ENCODE measurements at regions not wholly inside any gene's neighbourhood (a gene's known extent, or its start where the extent isn't known, plus 50 kb on each side); places are given as distances from the start of the nearest gene placed in this dataset.

DNA sequence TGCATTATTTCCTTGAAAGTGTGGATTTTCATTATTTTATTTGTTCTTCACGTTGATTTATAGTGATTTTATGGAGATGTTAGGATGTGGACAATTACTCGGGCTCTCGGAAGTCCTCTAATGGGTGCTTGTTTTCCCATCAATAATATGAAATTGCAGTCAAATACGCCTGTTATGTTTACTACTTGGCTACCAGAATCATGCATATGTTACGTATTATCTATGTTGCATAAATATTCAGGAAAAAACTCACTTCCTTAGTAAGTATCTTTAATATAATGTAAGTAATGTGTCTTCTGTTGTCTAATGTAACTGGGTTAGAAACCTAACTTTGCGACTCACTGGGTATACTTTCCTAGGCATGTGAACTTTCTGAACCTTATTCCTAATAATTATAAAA, 823.4 kb upstream of the CHORDC1 start:
- TF ChIP-seq RAD21 (IDR thresholded peaks at IDR 0.05; ENCODE audit: low read length), result no peak
- TF ChIP-seq, protein P1, sequence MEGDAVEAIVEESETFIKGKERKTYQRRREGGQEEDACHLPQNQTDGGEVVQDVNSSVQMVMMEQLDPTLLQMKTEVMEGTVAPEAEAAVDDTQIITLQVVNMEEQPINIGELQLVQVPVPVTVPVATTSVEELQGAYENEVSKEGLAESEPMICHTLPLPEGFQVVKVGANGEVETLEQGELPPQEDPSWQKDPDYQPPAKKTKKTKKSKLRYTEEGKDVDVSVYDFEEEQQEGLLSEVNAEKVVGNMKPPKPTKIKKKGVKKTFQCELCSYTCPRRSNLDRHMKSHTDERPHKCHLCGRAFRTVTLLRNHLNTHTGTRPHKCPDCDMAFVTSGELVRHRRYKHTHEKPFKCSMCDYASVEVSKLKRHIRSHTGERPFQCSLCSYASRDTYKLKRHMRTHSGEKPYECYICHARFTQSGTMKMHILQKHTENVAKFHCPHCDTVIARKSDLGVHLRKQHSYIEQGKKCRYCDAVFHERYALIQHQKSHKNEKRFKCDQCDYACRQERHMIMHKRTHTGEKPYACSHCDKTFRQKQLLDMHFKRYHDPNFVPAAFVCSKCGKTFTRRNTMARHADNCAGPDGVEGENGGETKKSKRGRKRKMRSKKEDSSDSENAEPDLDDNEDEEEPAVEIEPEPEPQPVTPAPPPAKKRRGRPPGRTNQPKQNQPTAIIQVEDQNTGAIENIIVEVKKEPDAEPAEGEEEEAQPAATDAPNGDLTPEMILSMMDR (IDR thresholded peaks at IDR 0.05), result no peak
- TF ChIP-seq FOXM1 (IDR thresholded peaks at IDR 0.05; ENCODE audit: low read depth), result no peak
- no peak for TF ChIP-seq TAF1 (IDR thresholded peaks at IDR 0.05; ENCODE audit: borderline replicate concordance, low read depth, low read length)
- TF ChIP-seq ELF1 (IDR thresholded peaks at IDR 0.05), result no peak
- no peak for TF ChIP-seq NRF1 (IDR thresholded peaks at IDR 0.05; ENCODE audit: low read depth, low read length)
- TF ChIP-seq POLR2AphosphoS5 (IDR thresholded peaks at IDR 0.05; ENCODE audit: low read depth, low read length), result no peak
- no peak for TF ChIP-seq EP300 (IDR thresholded peaks at IDR 0.05; ENCODE audit: borderline replicate concordance in 1 of 2, low read depth in 1 of 2, low read length in 1 of 2)
- TF ChIP-seq, protein P2, sequence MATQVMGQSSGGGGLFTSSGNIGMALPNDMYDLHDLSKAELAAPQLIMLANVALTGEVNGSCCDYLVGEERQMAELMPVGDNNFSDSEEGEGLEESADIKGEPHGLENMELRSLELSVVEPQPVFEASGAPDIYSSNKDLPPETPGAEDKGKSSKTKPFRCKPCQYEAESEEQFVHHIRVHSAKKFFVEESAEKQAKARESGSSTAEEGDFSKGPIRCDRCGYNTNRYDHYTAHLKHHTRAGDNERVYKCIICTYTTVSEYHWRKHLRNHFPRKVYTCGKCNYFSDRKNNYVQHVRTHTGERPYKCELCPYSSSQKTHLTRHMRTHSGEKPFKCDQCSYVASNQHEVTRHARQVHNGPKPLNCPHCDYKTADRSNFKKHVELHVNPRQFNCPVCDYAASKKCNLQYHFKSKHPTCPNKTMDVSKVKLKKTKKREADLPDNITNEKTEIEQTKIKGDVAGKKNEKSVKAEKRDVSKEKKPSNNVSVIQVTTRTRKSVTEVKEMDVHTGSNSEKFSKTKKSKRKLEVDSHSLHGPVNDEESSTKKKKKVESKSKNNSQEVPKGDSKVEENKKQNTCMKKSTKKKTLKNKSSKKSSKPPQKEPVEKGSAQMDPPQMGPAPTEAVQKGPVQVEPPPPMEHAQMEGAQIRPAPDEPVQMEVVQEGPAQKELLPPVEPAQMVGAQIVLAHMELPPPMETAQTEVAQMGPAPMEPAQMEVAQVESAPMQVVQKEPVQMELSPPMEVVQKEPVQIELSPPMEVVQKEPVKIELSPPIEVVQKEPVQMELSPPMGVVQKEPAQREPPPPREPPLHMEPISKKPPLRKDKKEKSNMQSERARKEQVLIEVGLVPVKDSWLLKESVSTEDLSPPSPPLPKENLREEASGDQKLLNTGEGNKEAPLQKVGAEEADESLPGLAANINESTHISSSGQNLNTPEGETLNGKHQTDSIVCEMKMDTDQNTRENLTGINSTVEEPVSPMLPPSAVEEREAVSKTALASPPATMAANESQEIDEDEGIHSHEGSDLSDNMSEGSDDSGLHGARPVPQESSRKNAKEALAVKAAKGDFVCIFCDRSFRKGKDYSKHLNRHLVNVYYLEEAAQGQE (IDR thresholded peaks at IDR 0.05; ENCODE audit: low read depth, low read length), result no peak
- no peak for TF ChIP-seq EZH2phosphoT487 (IDR thresholded peaks at IDR 0.05; ENCODE audit: borderline replicate concordance, low read depth)

All from SK-N-SH (cell line).